B cell (primary cell): ENCODE measurements at regions not wholly inside any gene's neighbourhood (a gene's known extent, or its start where the extent isn't known, plus 50 kb on each side); places are given as distances from the start of the nearest gene placed in this dataset.

ENCODE experiments used
- EZH2 ChIP-seq: IDR thresholded peaks from 2 replicates; pipeline ENCODE4 v1.6.1; 2012; ENCODE audit warnings: borderline replicate concordance, low read depth, mild to moderate bottlenecking, moderate library complexity, low read length; ENCODE audit not compliant: insufficient read depth, poor library complexity, severe bottlenecking
- TF ChIP-seq, protein P1 (sequence below): fragments of 200-600 bp; IDR thresholded peaks from one replicate; pipeline ENCODE4 v1.8.0; 2022; ENCODE audit warnings: antibody characterized with exemption, mild to moderate bottlenecking

DNA sequence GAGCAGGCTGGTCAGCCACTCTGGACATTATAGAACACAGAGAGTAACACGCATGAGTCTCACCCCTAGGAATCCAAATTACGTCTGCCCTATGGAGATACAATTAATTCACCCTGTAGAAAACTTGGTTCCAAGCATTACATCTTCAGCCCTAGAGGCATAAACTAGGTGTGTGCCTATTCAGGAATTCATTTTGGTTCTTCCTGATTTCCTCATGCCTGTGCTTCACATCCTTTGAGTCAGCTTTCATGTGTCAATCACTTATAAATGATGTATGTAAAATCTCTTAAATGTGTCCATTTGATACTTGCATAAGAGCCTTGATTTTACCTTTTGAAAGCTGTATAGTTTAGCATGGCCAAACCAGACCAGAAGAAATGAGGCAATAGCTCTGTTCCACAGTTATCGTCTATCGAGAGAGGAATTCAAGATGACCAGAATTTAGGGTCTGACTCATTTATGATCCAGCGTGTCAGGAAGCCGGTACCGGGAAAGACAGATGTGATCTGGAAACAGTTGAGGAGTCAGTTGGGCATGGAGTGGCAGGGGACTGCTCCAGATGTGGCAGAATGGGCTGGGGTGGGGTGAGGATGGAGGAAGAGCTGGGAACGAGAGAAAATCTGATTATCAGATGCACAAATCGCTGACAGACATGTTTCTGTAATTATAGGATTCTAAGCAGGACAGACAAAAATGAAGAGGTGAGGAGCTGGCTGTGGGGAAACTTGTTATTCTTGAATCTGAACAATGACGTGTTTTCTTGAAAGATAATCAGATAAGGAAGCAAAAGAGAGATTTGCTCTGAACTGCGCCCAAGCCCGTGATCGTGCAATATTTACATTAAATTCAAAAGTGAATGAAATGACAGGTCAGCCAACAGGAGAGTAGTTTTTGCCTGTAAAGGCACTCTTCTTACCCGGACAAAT, 76.7 kb downstream of the C16orf95 start:
- TF ChIP-seq EZH2: no peak
- TF ChIP-seq, protein P1, sequence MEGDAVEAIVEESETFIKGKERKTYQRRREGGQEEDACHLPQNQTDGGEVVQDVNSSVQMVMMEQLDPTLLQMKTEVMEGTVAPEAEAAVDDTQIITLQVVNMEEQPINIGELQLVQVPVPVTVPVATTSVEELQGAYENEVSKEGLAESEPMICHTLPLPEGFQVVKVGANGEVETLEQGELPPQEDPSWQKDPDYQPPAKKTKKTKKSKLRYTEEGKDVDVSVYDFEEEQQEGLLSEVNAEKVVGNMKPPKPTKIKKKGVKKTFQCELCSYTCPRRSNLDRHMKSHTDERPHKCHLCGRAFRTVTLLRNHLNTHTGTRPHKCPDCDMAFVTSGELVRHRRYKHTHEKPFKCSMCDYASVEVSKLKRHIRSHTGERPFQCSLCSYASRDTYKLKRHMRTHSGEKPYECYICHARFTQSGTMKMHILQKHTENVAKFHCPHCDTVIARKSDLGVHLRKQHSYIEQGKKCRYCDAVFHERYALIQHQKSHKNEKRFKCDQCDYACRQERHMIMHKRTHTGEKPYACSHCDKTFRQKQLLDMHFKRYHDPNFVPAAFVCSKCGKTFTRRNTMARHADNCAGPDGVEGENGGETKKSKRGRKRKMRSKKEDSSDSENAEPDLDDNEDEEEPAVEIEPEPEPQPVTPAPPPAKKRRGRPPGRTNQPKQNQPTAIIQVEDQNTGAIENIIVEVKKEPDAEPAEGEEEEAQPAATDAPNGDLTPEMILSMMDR: no peak
